GM18505 (cell line): ENCODE measurements at regions not wholly inside any gene's neighbourhood (a gene's known extent, or its start where the extent isn't known, plus 50 kb on each side); places are given as distances from the start of the nearest gene placed in this dataset.
"Not testable (repeated sequence)": the region's sequence is repeated elsewhere in the genome, so short reads cannot be mapped to it uniquely, and the experiment has no call there.

Experiments
- ATAC-seq: cut with Tn5 transposase; IDR thresholded peaks from one replicate; pipeline ENCODE4 v1.9.1; 2021; ENCODE audit not compliant: unreplicated experiment
- POLR2A ChIP-seq: IDR thresholded peaks from 4 replicates; pipeline ENCODE4 v1.6.1; 2011; ENCODE audit warnings: borderline replicate concordance; ENCODE audit not compliant: insufficient read depth, insufficient read length; ENCODE audit errors: extremely low read depth

GRCh38 chr5:173679909-173680630 lies 63.6 kb upstream of the BOD1 start:
- ATAC-seq: no peak
- TF ChIP-seq POLR2A: no peak

GRCh38 chr5:173680660-173681242 lies 64.3 kb upstream of the BOD1 start:
- ATAC-seq: no peak
- TF ChIP-seq POLR2A: no peak

- no peak for ATAC-seq
- TF ChIP-seq POLR2A: no peak
Measured at GRCh38 chr5:173682313-173682712, 65.9 kb upstream of the BOD1 start.

- not testable (repeated sequence) for ATAC-seq
Measured at GRCh38 chr5:173684535-173684934, 68.1 kb upstream of the BOD1 start.

- TF ChIP-seq POLR2A: no peak
- no peak for ATAC-seq
Measured at GRCh38 chr5:173686950-173687349, 70.5 kb upstream of the BOD1 start.

GRCh38 chr5:173688703-173689102 lies 72.3 kb upstream of the BOD1 start:
- no peak for TF ChIP-seq POLR2A
- no peak for ATAC-seq

- TF ChIP-seq POLR2A: no peak
- no peak for ATAC-seq
Measured at GRCh38 chr5:173689171-173689736, 72.8 kb upstream of the BOD1 start.

GRCh38 chr5:173689737-173690360 lies 73.4 kb upstream of the BOD1 start:
- TF ChIP-seq POLR2A: no peak
- ATAC-seq: no peak

- ATAC-seq: no peak
- TF ChIP-seq POLR2A: no peak
Measured at GRCh38 chr5:173691931-173692330, 75.5 kb upstream of the BOD1 start.

- TF ChIP-seq POLR2A: no peak
- no peak for ATAC-seq
Measured at GRCh38 chr5:173693670-173694069, 77.2 kb upstream of the BOD1 start.

GRCh38 chr5:173696216-173696615 lies 79.8 kb upstream of the BOD1 start:
- no peak for TF ChIP-seq POLR2A
- no peak for ATAC-seq

GRCh38 chr5:173697931-173698579 lies 81.6 kb upstream of the BOD1 start:
- ATAC-seq: no peak
- TF ChIP-seq POLR2A: no peak

GRCh38 chr5:173699966-173700365 lies 83.5 kb upstream of the BOD1 start:
- ATAC-seq: no peak
- no peak for TF ChIP-seq POLR2A
